NCI-H345 (cell line): ENCODE measurements at regions not wholly inside any gene's neighbourhood (a gene's known extent, or its start where the extent isn't known, plus 50 kb on each side); places are given as distances from the start of the nearest gene placed in this dataset.

Experiments used
- DNase-seq: peaks from one replicate; lab custom pipeline; 2025; lab: John Stamatoyannopoulos, UW

GRCh38 chr14:76926521-76927251, 100.5 kb downstream of the LRRC74A start:
- no peak for DNase-seq

- DNase-seq: no peak
These were observed 98.9 kb downstream of the LRRC74A start for GRCh38 chr14:76925097-76925441.

- peak; percentile 75 for DNase-seq
These were observed 98.3 kb downstream of the LRRC74A start for GRCh38 chr14:76924371-76925096.

- DNase-seq: no peak
These were observed 97.5 kb downstream of the LRRC74A start for GRCh38 chr14:76923431-76924370.

- DNase-seq: no peak
These were observed 96.4 kb downstream of the LRRC74A start for GRCh38 chr14:76922584-76922983.

- no peak for DNase-seq
These were observed 95.9 kb downstream of the LRRC74A start for GRCh38 chr14:76922092-76922491.

GRCh38 chr14:76921088-76921399, 94.8 kb downstream of the LRRC74A start:
- no peak for DNase-seq

- DNase-seq: peak; percentile 84
These were observed 94.3 kb downstream of the LRRC74A start for GRCh38 chr14:76920331-76921087.

GRCh38 chr14:76919431-76920330, 93.5 kb downstream of the LRRC74A start:
- DNase-seq: peak; percentile 76
